Stimulated activated CD8-positive, alpha-beta memory T cell treated with anti-CD3 and anti-CD28 coated beads, Interleukin-12 subunit alpha, Interleukin-12 subunit beta, amount 100 ng/mL, for 24 hours (primary cell): ENCODE measurements at regions not wholly inside any gene's neighbourhood (a gene's known extent, or its start where the extent isn't known, plus 50 kb on each side); places are given as distances from the start of the nearest gene placed in this dataset.
"Not testable (repeated sequence)": the region's sequence is repeated elsewhere in the genome, so short reads cannot be mapped to it uniquely, and the experiment has no call there.

Experiments used
- DNase-seq: peaks from one replicate; pipeline ENCODE4 v3.0.0-alpha.2; 2020; ENCODE audit errors: extremely low read depth

DNA sequence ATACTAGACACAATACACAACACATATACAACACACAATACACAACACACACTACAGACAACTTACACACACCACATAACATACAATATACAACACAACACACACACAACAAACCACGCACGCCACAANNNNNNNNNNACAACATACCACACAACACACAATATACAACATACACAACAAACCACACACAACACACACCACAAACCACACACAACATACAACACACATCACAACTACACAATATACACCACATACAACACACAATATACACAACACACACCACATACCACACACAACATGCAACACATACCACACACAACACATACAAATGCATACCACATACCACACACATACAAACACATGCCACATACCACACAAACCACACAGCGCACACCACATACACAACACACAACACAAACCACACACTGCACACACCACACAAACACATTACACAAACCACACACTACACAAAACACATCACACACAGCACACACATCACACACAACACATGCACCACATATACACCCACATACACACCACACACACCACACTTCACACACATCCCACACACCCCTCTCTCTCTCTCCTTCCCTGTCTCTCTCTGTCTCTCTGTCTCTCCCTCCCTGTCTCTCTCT lies 108.3 kb downstream of the ETS2 start:
- no peak for DNase-seq

DNA sequence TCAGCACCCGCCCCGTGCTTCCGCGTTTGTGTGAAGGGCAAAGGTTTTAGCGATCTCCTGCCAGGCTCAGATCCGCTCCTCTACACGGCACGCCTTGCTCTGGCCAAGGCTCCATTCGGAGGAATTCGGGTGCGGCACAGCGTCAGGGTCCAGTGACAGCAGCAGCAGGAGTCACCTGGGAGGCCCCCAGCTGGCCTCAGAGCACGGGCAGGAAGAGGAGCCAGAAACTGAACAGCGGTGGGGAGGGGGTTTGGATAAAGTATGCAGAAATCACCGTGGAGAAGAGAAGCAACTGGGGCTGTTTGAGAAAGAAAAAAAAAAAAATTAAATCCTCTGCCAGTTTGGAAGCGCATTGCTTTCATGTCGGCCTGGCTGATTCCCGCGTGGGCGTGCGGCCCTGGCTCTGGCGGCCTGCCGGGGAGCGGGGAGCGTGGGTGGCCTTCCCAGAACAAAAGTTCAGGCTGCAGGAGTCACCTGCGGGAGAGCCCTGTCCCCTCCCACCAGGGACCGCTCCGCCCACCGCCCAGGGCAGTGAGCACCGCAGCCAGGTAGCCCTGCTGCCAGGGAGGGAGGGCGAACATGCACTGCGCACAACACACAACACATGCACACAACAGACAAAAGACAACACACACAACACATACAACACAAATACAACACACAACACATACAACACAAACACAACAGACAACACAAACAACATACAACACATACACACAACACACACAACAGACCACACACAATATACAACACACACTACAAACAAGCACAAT lies 107.6 kb downstream of the ETS2 start:
- DNase-seq: no peak

DNA sequence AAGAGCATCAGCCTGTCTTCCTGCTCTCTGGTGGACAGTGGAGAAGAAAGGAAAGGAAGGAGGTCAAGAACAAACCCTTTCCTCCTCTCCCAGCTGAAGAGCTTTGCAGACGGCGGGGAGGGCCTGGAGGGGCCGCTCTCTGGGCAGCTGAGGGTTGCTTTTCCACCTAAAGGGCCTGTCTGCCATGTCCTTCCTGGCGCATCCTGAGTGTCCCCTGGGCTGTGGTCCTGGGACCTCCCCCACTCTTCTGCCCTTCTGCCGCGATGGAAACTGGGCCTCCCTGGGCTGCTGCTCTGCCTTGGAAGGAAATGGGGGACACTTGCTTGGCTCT lies 107.0 kb downstream of the ETS2 start:
- DNase-seq: no peak

GRCh38 chr21:38912102-38912629 lies 106.4 kb downstream of the ETS2 start:
- DNase-seq: no peak

DNA sequence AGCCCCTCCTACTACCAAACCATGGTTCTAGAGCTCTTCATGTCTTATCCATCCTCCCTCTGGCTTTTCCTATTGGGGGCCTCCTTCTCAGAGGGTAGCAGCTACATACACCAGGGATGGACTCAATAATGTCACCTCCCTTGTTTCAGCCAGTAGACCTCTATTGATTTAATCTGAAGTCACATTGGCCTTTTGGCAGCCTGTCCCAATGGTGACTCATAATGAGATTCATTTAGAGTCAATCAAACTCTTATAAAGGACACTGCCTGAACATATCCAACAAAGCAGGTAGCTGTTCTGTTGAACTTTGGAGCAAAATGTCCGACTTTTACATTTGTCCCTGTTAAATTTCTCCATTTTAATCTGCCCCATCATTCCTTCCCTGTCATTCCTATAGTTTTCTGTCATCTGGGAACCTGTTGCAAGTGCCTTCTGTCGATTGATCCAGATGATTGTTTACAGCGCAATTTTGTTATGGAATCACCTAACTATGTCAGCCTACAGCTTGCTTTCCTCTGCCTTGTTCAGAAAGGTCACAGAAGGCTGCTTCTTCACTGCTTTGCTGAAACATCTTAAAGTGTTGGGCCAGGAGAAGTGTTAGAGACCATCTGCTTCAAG lies 105.9 kb downstream of the ETS2 start:
- DNase-seq: no peak

DNA sequence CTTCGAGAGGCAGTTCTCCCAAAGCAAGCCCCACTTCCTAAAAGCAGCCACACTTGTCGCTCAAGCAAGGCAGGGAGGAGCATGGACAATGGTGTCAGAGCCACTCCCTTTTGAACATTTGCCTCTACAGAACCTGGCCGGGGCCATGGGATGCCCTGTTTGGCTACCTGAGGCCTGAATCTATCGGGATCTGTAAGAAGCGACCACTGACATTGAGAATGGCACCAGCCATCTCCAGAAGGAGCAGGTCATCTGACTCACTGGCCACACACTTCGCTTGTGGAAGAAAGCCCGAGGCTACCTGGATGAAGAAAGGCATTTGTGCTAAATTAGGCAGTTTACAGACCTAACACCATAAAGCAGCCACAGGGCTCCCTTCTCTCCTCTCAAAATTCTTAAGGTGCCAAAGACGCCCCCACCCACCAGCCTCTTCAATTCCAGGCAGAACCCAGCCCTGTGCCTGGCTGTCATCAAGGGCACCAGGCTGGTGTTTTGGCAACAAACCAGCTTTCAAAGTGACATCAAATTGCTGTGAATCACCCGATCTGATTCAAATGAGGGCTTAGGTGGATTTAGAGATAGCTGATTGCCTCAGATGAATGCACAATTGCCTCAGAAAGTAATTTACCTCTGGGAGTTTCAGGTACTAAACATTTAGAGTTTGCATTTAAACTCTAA lies 104.8 kb downstream of the ETS2 start:
- no peak for DNase-seq

DNA sequence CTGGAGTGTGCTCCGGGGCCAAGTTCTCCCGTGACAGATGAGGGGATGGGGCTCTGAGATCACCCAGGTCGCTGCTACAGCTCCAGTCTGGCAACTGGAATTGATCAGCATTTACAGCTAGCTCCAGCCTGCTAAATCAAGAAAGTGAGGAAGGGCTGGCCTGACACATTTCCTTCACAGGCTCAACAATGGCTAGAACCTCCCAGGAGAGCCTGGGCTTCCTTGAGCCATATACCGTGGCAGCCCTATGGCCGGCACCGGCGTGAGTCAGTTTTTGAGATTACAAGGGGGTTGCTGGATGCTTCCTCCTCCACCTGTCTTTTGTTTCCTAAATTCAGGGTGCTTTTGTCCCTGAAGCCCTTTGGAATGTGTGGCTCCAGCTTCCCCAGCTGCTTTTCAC lies 104.2 kb downstream of the ETS2 start:
- DNase-seq: no peak

- no peak for DNase-seq
Measured at GRCh38 chr21:38909109-38909508, 103.4 kb downstream of the ETS2 start.

- no peak for DNase-seq
Measured at GRCh38 chr21:38908537-38908936, 102.8 kb downstream of the ETS2 start.

DNA sequence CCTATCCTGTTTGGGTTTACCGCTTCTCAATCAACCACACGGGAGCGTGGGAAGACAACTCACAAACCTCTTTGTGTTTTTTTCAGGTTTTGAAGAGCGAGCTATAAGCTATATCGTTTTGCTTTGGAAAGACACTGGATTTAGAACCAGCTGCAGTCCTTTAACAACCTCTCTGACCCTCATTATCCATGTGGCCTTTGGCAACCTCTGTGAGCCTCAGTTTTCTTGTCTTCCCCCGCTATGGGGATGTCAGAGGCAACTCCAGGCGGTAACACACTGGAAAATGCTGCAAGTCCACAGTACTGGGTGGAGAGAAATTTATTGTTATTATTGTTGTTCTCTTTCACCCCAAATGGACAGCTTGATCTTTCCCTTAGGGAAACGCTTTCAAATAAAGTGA lies 100.0 kb downstream of the ETS2 start:
- DNase-seq: no peak

- no peak for DNase-seq
Measured at GRCh38 chr21:38905328-38905727, 99.6 kb downstream of the ETS2 start.

GRCh38 chr21:38903690-38904139 lies 98.0 kb downstream of the ETS2 start:
- DNase-seq: no peak

DNA sequence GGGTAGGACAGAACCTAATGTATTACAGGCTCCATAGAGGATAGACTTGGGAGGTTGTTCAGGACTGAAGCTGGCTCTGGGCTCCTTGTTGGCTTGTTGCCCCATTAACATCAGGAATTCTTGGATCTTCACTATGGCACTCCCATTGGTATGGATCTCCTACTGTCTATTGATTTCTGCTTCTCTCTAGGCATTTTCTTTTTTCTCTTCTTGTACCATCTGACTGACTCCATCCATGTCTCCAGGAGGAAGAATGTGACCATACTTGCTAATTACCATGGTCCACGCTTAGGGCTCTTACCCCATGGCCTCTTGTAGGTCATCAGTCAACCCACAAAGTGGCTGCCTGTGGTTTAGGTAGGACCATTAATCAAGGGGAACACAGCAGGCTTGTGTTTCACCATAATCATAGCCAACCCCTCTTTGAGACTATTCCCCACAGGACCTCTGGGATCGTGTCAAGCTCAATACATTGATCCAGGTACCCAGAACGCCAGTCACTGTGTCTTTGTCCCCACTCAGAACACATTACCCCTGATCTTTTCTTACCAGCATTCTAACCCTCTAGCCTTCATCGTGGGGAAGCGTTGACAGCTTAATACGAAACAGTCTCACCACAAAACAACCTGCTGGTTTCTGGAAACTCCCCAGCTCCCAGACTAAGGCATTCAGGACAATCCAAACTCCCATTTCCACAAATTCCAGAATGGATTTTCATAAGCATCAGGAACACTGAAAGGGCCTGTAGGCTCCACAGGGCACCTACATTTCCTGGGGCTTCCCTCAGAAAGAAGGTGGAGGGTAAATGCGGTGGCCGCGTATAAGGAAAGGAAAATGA lies 97.1 kb downstream of the ETS2 start:
- DNase-seq: no peak

GRCh38 chr21:38900499-38900898 lies 94.8 kb downstream of the ETS2 start:
- no peak for DNase-seq

DNA sequence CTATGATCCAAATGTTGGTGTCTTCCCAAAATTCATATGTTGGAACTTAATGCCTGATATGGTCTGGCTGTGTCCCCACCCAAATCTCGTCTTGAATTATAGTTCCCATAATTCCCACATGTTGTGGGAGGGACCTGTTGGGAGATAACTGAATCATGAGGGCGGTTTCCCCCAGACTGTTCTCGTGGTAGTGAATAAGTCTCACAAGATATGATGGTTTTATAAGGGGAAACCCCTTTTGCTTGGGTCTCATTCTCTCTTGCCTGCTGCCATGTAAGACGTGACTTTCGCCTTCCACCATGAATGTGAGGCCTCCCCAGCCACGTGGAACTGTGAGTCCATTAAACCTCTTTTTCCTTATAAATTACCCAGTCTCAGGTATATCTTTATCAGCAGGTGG lies 94.3 kb downstream of the ETS2 start:
- not testable (repeated sequence) for DNase-seq

GRCh38 chr21:38899277-38899947 lies 93.7 kb downstream of the ETS2 start:
- no peak for DNase-seq

GRCh38 chr21:38898422-38899096 lies 92.8 kb downstream of the ETS2 start:
- no peak for DNase-seq

- no peak for DNase-seq
Measured at GRCh38 chr21:38897532-38898421, 92.0 kb downstream of the ETS2 start.

DNA sequence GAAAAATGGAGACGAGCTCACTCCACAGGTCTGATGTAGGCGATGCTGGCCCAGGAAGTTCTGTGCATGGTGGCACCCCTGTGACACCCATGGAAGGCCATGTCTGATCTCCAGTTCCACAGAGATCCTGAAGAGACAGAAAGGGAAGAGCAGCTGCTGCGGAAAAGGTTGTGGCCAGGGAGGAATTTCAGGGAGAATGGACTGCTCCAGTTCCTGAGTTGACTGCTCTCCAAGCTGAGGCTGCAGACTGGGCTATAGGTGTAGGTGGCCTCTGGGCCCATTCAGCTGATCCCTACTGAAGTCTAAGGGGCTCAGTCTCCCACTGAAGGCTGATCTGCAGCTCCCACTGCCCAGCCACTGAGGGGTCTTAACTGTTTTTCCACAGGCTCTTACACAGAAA lies 89.2 kb downstream of the ETS2 start:
- no peak for DNase-seq
